IPS DF 6.9 (cell line): ENCODE measurements at regions not wholly inside any gene's neighbourhood (a gene's known extent, or its start where the extent isn't known, plus 50 kb on each side); places are given as distances from the start of the nearest gene placed in this dataset.

Experiments
- DNase-seq: peaks from one replicate; pipeline ENCODE4 v3.0.0-alpha.2; 2013; ENCODE audit warnings: low read depth, low spot score
- H3K27ac ChIP-seq: one replicate; pipeline ENCODE4 v1.5.1; 2013; ENCODE audit warnings: low read length, control low read depth
- H3K27me3 ChIP-seq: 2 replicates; pipeline ENCODE4 v1.6.1; 2013; ENCODE audit warnings: mild to moderate bottlenecking, low read length; ENCODE audit not compliant: control insufficient read depth, insufficient read depth
- H3K36me3 ChIP-seq: 2 replicates; pipeline ENCODE4 v1.6.1; 2013; ENCODE audit warnings: low read length; ENCODE audit not compliant: control insufficient read depth, insufficient read depth
- H3K4me1 ChIP-seq: 2 replicates; pipeline ENCODE4 v1.6.1; 2013; ENCODE audit warnings: low read length; ENCODE audit not compliant: control insufficient read depth, insufficient read depth
- H3K4me3 ChIP-seq: 2 replicates; pipeline ENCODE4 v1.5.1; 2013; ENCODE audit warnings: mild to moderate bottlenecking, low read length
- H3K9me3 ChIP-seq: 2 replicates; pipeline ENCODE4 v1.6.1; 2013; ENCODE audit warnings: low read length, inconsistent platforms; ENCODE audit not compliant: control insufficient read depth, insufficient read depth
- WGBS: extraction: QIAGEN DNeasy Blood & Tissue Kit; methylation state at CpG from one replicate; pipeline ENCODE4 v1.1.7; 2013; ENCODE audit warnings: mixed read lengths, missing lambda C conversion rate; ENCODE audit not compliant: insufficient read length, insufficient coverage; 5-methylcytosine and 5-hydroxymethylcytosine counted together

- no peak overlapping the region for H3K4me3 ChIP-seq
- no peaks in the 10 kb centered on the region for H3K27me3 ChIP-seq
- no peaks in the 10 kb centered on the region for H3K9me3 ChIP-seq
- WGBS: no CpG with 5 or more reads among the region's 2 CpGs
- no peak overlapping the region for H3K27ac ChIP-seq
- H3K36me3 ChIP-seq: no peaks in the 10 kb centered on the region
- H3K4me1 ChIP-seq: no peaks in the 10 kb centered on the region
- DNase-seq: no peak
Measured at GRCh38 chr20:46828471-46828870, 66.2 kb upstream of the EYA2 start.

GRCh38 chr20:46830886-46831632, 63.6 kb upstream of the EYA2 start:
- Histone ChIP-seq H3K27ac (no peak overlapping the region), H3K36me3 (no peaks in the 10 kb centered on the region), H3K4me1 (no peaks in the 10 kb centered on the region), H3K4me3 (no peak overlapping the region), H3K27me3 (no peaks in the 10 kb centered on the region), H3K9me3 (no peaks in the 10 kb centered on the region)
- DNase-seq: no peak
- no CpG with 5 or more reads among the region's 6 CpGs for WGBS

GRCh38 chr20:46831633-46832011, 63.0 kb upstream of the EYA2 start:
- Histone ChIP-seq H3K36me3 (no peaks in the 10 kb centered on the region), H3K27ac (no peak overlapping the region), H3K9me3 (no peaks in the 10 kb centered on the region), H3K4me1 (no peaks in the 10 kb centered on the region), H3K27me3 (no peaks in the 10 kb centered on the region), H3K4me3 (no peak overlapping the region)
- no peak for DNase-seq
- no CpG with 5 or more reads among the region's 2 CpGs for WGBS

GRCh38 chr20:46832555-46832954, 62.1 kb upstream of the EYA2 start:
- DNase-seq: no peak
- peaks cover 2% of the 10 kb centered on the region; the same call in 1 of the 2 replicates for H3K4me1 ChIP-seq
- H3K27ac ChIP-seq: no peak overlapping the region
- WGBS: no CpG with 5 or more reads among the region's 3 CpGs
- H3K9me3 ChIP-seq: no peaks in the 10 kb centered on the region
- H3K4me3 ChIP-seq: no peak overlapping the region
- no peaks in the 10 kb centered on the region for H3K27me3 ChIP-seq
- no peaks in the 10 kb centered on the region for H3K36me3 ChIP-seq

GRCh38 chr20:46833360-46833759, 61.3 kb upstream of the EYA2 start:
- no CpG with 5 or more reads among the region's 3 CpGs for WGBS
- Histone ChIP-seq H3K27ac (no peak overlapping the region), H3K9me3 (no peaks in the 10 kb centered on the region), H3K4me3 (no peak overlapping the region), H3K36me3 (no peaks in the 10 kb centered on the region), H3K27me3 (no peaks in the 10 kb centered on the region), H3K4me1 (peaks cover 2% of the 10 kb centered on the region; the same call in 1 of the 2 replicates)
- no peak for DNase-seq

GRCh38 chr20:46835418-46835817, 59.2 kb upstream of the EYA2 start:
- no peaks in the 10 kb centered on the region for H3K9me3 ChIP-seq
- H3K27ac ChIP-seq: no peak overlapping the region
- H3K4me1 ChIP-seq: peaks cover 2% of the 10 kb centered on the region; the same call in 1 of the 2 replicates
- no peaks in the 10 kb centered on the region for H3K36me3 ChIP-seq
- no peak for DNase-seq
- WGBS: no CpG with 5 or more reads among the region's 1 CpG
- no peak overlapping the region for H3K4me3 ChIP-seq
- no peaks in the 10 kb centered on the region for H3K27me3 ChIP-seq

GRCh38 chr20:46837083-46837482, 57.6 kb upstream of the EYA2 start:
- H3K9me3 ChIP-seq: no peaks in the 10 kb centered on the region
- no peak for DNase-seq
- H3K27me3 ChIP-seq: no peaks in the 10 kb centered on the region
- no peak overlapping the region for H3K4me3 ChIP-seq
- 100% methylated on average over 2 of the region's 4 CpGs for WGBS
- H3K27ac ChIP-seq: no peak overlapping the region
- H3K36me3 ChIP-seq: no peaks in the 10 kb centered on the region
- H3K4me1 ChIP-seq: peaks cover 2% of the 10 kb centered on the region; the same call in 1 of the 2 replicates

GRCh38 chr20:46838011-46838410, 56.6 kb upstream of the EYA2 start:
- H3K27ac ChIP-seq: no peak overlapping the region
- H3K4me1 ChIP-seq: peaks cover 2% of the 10 kb centered on the region; the same call in 1 of the 2 replicates
- no peak for DNase-seq
- WGBS: no CpG with 5 or more reads among the region's 2 CpGs
- no peaks in the 10 kb centered on the region for H3K36me3 ChIP-seq
- no peaks in the 10 kb centered on the region for H3K9me3 ChIP-seq
- no peak overlapping the region for H3K4me3 ChIP-seq
- H3K27me3 ChIP-seq: no peaks in the 10 kb centered on the region

- peaks cover 2% of the 10 kb centered on the region; the same call in 1 of the 2 replicates for H3K4me1 ChIP-seq
- H3K36me3 ChIP-seq: no peaks in the 10 kb centered on the region
- no peak overlapping the region for H3K27ac ChIP-seq
- no CpG with 5 or more reads among the region's 4 CpGs for WGBS
- no peak overlapping the region for H3K4me3 ChIP-seq
- no peaks in the 10 kb centered on the region for H3K27me3 ChIP-seq
- DNase-seq: no peak
- H3K9me3 ChIP-seq: no peaks in the 10 kb centered on the region
Measured at GRCh38 chr20:46840054-46840729, 54.5 kb upstream of the EYA2 start.
